Keratinocyte (primary cell): ENCODE measurements at regions not wholly inside any gene's neighbourhood (a gene's known extent, or its start where the extent isn't known, plus 50 kb on each side); places are given as distances from the start of the nearest gene placed in this dataset.
"Not testable (repeated sequence)": the region's sequence is repeated elsewhere in the genome, so short reads cannot be mapped to it uniquely, and the experiment has no call there.

Experiments
- DNase-seq: peaks from one replicate; pipeline ENCODE4 v3.0.0-alpha.2; 2011; ENCODE audit warnings: low read depth, missing footprints, low spot score
- FAIRE-seq: peaks from 2 replicates; lab custom pipeline; 2011; peaks lifted over from hg19 to GRCh38; lab: Jason Lieb, UNC
- H2AFZ ChIP-seq: 2 replicates; pipeline ENCODE4 v1.6.0; 2012; ENCODE audit warnings: low read length, control low read depth, inconsistent platforms; ENCODE audit not compliant: control insufficient read depth
- H3K27ac ChIP-seq: 2 replicates; pipeline ENCODE4 v1.5.1; 2011; ENCODE audit warnings: low read length; ENCODE audit not compliant: control insufficient read depth, insufficient read depth
- H3K27me3 ChIP-seq: 3 replicates; pipeline ENCODE4 v1.6.0; 2011; ENCODE audit warnings: low read length; ENCODE audit not compliant: control insufficient read depth, insufficient read depth; ENCODE audit errors: extremely low read depth
- H3K36me3 ChIP-seq, 2 experiments: 2 replicates in 1 of 2; 3 replicates in 1 of 2; pipeline ENCODE4 v1.5.1; 2011; ENCODE audit warnings: low read length in 2 of 2, mild to moderate bottlenecking in 1 of 2; ENCODE audit not compliant: control insufficient read depth in 2 of 2, insufficient read depth in 2 of 2; ENCODE audit errors: extremely low read depth in 1 of 2
- H3K4me1 ChIP-seq: 3 replicates; pipeline ENCODE4 v1.5.1; 2011; ENCODE audit warnings: low read length; ENCODE audit not compliant: control insufficient read depth, insufficient read depth; ENCODE audit errors: extremely low read depth
- H3K4me2 ChIP-seq: 3 replicates; pipeline ENCODE4 v1.6.0; 2011; ENCODE audit warnings: low read depth, low read length; ENCODE audit not compliant: control insufficient read depth, insufficient read depth; ENCODE audit errors: extremely low read depth
- H3K4me3 ChIP-seq, 3 experiments: fragments of 200-600 bp in 1 of 3; sonication (generic) in 1 of 3; 2 replicates in 2 of 3; 3 replicates in 1 of 3; pipeline ENCODE4 v1.5.1; 2011 to 2016; ENCODE audit warnings: low read length in 3 of 3, mild to moderate bottlenecking in 3 of 3, control low read depth in 2 of 3, inconsistent platforms in 1 of 3, low read depth in 1 of 3, mixed read lengths in 1 of 3, mixed run types in 1 of 3, moderate library complexity in 1 of 3; ENCODE audit not compliant: control insufficient read depth in 2 of 3, insufficient read depth in 2 of 3; ENCODE audit errors: extremely low read depth in 1 of 3
- H3K79me2 ChIP-seq: 2 replicates; pipeline ENCODE4 v1.6.0; 2012; ENCODE audit warnings: low read length; ENCODE audit not compliant: control insufficient read depth, insufficient read depth
- H3K9ac ChIP-seq: 3 replicates; pipeline ENCODE4 v1.6.0; 2011; ENCODE audit warnings: low read length; ENCODE audit not compliant: control insufficient read depth, insufficient read depth; ENCODE audit errors: extremely low read depth
- H3K9me1 ChIP-seq: 3 replicates; pipeline ENCODE4 v1.6.0; 2011; ENCODE audit warnings: low read length; ENCODE audit not compliant: control insufficient read depth, insufficient read depth; ENCODE audit errors: extremely low read depth
- H3K9me3 ChIP-seq: 2 replicates; pipeline ENCODE4 v1.5.1; 2012; ENCODE audit warnings: low read depth, low read length; ENCODE audit not compliant: control insufficient read depth
- H4K20me1 ChIP-seq: 3 replicates; pipeline ENCODE4 v1.6.0; 2011; ENCODE audit warnings: low read length; ENCODE audit not compliant: control insufficient read depth, insufficient read depth; ENCODE audit errors: extremely low read depth
- EZH2 ChIP-seq: IDR thresholded peaks from one replicate; pipeline ENCODE4 v1.6.1; 2012; ENCODE audit warnings: inconsistent platforms, mild to moderate bottlenecking, low read length, moderate library complexity
- dilution Hi-C: fragments of 300-500 bp; cut with MboI; formaldehyde crosslinking; loops from one replicate; pipeline ENCODE4 v1.7.0; 2020; ENCODE audit warnings: low sequenced_read_pairs; ENCODE audit not compliant: extremely low pct_ligation_motif_present
- TF ChIP-seq, protein P1 (sequence below), 3 experiments: IDR thresholded peaks in 1 of 3; conservative IDR thresholded peaks in 1 of 3; optimal IDR thresholded peaks in 1 of 3; 2 replicates in 2 of 3; 3 replicates in 1 of 3; pipeline versions ENCODE3 to v1.5.1; 2011; ENCODE audit warnings: low read length in 3 of 3, mild to moderate bottlenecking in 3 of 3, moderate library complexity in 2 of 3, control low read depth in 1 of 3, inconsistent platforms in 1 of 3; ENCODE audit not compliant: insufficient read depth in 2 of 3; ENCODE audit errors: extremely low read depth in 1 of 3

DNA sequence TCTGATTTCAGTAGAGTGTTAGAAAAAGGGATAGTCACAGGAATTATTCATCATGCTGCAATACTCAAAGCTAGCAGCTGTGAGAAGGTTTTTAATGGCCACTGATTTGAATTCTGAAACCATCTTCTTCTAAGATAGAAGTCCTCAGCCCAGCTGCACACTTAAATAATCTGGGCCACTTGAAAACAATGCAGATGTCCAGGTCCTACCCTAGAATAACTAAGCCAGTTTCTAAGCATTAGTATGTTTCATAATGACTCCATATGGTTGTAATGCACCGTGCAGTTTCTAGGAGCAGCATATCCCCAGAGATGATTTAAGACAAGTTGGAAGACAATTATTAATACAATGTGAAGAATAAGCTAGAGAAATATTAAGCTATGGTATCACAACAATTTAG lies 159.9 kb upstream of the FBXL17 start:
- TF ChIP-seq EZH2 = no peak
- TF ChIP-seq, protein P1, sequence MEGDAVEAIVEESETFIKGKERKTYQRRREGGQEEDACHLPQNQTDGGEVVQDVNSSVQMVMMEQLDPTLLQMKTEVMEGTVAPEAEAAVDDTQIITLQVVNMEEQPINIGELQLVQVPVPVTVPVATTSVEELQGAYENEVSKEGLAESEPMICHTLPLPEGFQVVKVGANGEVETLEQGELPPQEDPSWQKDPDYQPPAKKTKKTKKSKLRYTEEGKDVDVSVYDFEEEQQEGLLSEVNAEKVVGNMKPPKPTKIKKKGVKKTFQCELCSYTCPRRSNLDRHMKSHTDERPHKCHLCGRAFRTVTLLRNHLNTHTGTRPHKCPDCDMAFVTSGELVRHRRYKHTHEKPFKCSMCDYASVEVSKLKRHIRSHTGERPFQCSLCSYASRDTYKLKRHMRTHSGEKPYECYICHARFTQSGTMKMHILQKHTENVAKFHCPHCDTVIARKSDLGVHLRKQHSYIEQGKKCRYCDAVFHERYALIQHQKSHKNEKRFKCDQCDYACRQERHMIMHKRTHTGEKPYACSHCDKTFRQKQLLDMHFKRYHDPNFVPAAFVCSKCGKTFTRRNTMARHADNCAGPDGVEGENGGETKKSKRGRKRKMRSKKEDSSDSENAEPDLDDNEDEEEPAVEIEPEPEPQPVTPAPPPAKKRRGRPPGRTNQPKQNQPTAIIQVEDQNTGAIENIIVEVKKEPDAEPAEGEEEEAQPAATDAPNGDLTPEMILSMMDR (optimal IDR thresholded peaks at IDR 0.05 in 1 of 3, IDR thresholded peaks at IDR 0.05 in 1 of 3, conservative IDR thresholded peaks at IDR 0.05 in 1 of 3; ENCODE audit: extremely low read depth in 1 of 3, insufficient read depth in 2 of 3, low read length in 3 of 3) = no peak
- no peaks in the 10 kb centered on the region for H3K4me1 ChIP-seq
- no peaks in the 10 kb centered on the region for H3K79me2 ChIP-seq
- no peak overlapping the region for H3K27ac ChIP-seq
- no peak for FAIRE-seq
- no peak overlapping the region for H3K9ac ChIP-seq
- dilution Hi-C loops = no loop called here
- H3K9me3 ChIP-seq = no peaks in the 10 kb centered on the region
- no peaks in the 10 kb centered on the region for H4K20me1 ChIP-seq
- H3K4me3 ChIP-seq = no peak overlapping the region
- no peak for DNase-seq
- no peak overlapping the region for H3K4me2 ChIP-seq
- no peaks in the 10 kb centered on the region for H3K36me3 ChIP-seq
- no peaks in the 10 kb centered on the region for H3K27me3 ChIP-seq
- H3K9me1 ChIP-seq = no peaks in the 10 kb centered on the region
- H2AFZ ChIP-seq = no peak overlapping the region

DNA sequence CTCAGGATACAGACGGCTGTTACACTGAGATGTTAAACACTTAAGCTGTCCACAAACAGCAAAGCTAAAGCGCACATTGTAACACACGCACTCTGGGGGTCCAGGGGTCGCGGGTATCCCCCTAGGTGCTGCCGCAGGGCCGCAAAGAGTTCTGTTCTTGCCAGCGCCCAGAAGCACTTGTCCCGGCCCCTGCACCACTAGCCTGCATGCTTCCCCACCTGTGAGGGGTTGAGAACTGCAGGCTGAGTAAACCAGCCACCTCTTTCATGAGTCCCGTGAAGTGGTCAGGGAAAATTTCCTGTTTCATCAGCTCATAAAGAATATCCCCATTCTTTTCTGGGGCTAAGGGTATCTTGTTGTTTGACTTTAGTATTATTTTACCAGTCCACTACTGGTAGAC lies 154.4 kb upstream of the FBXL17 start:
- no peak for DNase-seq

DNA sequence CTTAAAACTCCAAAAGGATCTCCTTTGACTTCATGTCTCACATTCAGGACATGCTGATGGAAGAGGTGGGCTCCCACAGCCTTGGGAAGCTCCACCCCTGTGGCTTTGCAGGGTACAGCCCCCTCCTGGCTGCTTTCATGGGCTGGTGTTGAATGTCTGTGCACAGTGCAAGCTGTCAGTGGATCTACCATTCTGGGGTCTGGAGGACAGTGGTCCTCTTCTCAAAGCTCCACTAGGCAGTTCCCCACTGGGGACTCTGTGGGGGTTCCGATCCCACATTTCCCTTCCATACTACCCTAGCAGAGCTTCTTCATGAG lies 150.2 kb upstream of the FBXL17 start:
- H3K27ac ChIP-seq, H3K9ac ChIP-seq, H3K4me3 ChIP-seq, DNase-seq, H3K9me1 ChIP-seq, FAIRE-seq, H3K36me3 ChIP-seq, H3K4me1 ChIP-seq, H4K20me1 ChIP-seq, H3K79me2 ChIP-seq, H3K9me3 ChIP-seq, H2AFZ ChIP-seq, H3K27me3 ChIP-seq, H3K4me2 ChIP-seq, dilution Hi-C loops: not testable (repeated sequence)

More for the DNA sequence above, 154.4 kb upstream of the FBXL17 start:
- Histone ChIP-seq H3K9me3 (no peaks in the 10 kb centered on the region), H4K20me1 (no peaks in the 10 kb centered on the region), H3K9ac (no peak overlapping the region), H3K4me3 (no peak overlapping the region), H2AFZ (no peak overlapping the region), H3K4me1 (no peaks in the 10 kb centered on the region), H3K27me3 (no peaks in the 10 kb centered on the region), H3K27ac (no peak overlapping the region), H3K9me1 (no peaks in the 10 kb centered on the region), H3K4me2 (no peak overlapping the region), H3K36me3 (no peaks in the 10 kb centered on the region), H3K79me2 (no peaks in the 10 kb centered on the region)
- TF ChIP-seq, protein P1 (optimal IDR thresholded peaks at IDR 0.05 in 1 of 3, IDR thresholded peaks at IDR 0.05 in 1 of 3, conservative IDR thresholded peaks at IDR 0.05 in 1 of 3; ENCODE audit: extremely low read depth in 1 of 3, insufficient read depth in 2 of 3, low read length in 3 of 3) = no peak
- no peak for TF ChIP-seq EZH2
- dilution Hi-C loops = no loop called here
- FAIRE-seq = no peak
